GM18861 (cell line): ENCODE measurements at regions not wholly inside any gene's neighbourhood (a gene's known extent, or its start where the extent isn't known, plus 50 kb on each side); places are given as distances from the start of the nearest gene placed in this dataset.

Source experiments
- ATAC-seq: cut with Tn5 transposase; IDR thresholded peaks from one replicate; pipeline ENCODE4 v1.9.1; 2021; ENCODE audit not compliant: unreplicated experiment

DNA sequence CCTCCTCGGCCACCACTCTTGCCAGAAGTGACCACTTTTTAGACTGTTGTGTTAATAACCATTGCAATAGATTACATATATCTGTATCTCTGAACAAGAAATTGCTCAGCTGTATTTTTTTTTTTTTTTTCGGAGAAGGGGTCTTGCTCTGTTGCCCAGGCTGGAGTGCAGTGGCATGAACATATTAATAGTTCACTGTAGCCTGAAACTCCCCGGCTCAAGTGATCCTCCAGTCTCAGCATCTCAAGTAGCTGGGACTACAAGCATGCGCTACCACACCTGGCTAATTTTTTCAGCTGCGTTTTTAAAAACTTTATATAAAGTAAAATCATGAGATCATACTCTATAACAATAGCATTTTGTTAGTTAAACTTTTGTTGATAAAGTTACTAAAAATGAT, 609.0 kb downstream of the ZNF385D start:
- no peak for ATAC-seq

GRCh38 chr3:21140785-21141184, 610.2 kb downstream of the ZNF385D start:
- no peak for ATAC-seq

GRCh38 chr3:21138085-21138484, 612.9 kb downstream of the ZNF385D start:
- no peak for ATAC-seq

GRCh38 chr3:21132896-21133295, 618.1 kb downstream of the ZNF385D start:
- no peak for ATAC-seq

DNA sequence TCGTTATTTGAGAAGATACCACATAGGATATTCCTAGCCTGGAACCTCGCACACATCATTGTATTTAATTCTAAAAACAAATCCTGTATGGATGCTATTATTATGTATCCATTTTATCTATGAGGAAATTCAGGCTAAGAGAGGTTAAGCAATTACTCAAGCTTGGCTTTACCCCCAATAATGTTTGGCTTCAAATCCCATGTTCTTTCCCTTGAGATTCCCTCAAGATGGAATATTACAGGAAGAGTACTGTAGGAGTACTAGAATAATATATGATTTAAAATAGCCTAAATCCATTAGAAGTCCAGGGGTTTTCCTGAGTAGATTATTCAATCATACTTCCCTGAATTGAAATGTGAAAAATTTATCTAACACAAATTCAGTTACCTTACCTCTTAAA, 630.2 kb downstream of the ZNF385D start:
- no peak for ATAC-seq

DNA sequence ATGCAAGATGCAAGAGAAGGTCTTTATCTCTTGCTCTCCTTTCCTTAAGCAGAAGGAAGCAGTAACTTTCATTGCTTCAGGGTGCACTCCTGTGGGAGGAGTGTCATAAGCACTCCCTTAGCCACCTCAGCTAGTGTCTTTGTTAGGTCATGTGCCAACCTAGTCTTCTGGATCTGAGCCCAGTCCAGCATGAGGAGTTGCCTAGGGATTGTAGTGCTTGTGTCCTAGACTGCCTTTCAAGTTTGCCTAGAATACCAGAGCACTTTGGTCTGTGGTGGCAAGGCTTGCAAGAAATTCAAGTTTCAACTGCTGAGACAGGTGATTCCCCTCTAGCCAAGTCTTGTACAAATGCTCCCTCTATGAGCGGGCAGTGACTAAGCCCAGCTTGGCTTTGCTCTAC, 633.6 kb downstream of the ZNF385D start:
- ATAC-seq: no peak

GRCh38 chr3:21109056-21109455, 642.0 kb downstream of the ZNF385D start:
- no peak for ATAC-seq

DNA sequence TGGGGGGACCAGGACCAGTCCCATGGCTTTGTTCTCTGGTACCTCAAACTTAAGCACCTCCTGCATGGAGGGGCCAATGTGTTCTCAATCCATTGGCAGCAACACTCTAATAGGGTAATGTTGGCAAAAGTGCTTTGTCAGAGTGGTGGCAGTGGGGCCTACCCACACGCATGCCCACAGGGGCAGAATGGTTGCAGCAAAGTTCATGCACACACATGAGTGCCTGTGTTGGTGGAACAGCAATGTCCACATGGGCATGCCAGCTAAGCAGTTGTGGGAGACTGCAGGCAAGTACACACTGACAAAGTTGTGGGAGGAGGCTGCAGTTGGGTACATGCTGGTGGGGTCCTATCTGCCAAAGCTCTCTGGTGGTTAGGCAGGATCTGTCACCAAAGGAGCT, 645.2 kb downstream of the ZNF385D start:
- no peak for ATAC-seq

GRCh38 chr3:21100656-21101359, 650.2 kb downstream of the ZNF385D start:
- ATAC-seq: no peak

DNA sequence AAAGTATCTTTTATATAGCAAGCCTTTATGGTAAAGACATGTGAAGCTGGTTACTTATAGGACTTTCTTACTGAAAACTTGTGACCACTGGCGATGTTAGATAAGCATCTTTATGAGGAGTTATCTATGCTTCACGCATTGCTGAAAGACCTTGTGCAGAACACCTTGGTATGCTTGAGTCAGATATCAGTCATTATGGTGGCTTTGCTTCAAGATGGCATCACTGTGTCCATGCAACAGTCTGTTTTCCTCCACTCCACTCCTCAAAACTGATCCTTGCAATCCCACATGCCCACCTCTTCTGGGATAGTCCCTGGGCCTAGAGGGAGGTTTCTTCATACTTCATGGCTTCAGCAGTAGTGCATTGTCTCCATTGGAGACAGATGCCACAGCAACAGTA, 656.3 kb downstream of the ZNF385D start:
- no peak for ATAC-seq

- ATAC-seq: no peak
These were observed 677.4 kb downstream of the ZNF385D start for GRCh38 chr3:21073561-21073960.

DNA sequence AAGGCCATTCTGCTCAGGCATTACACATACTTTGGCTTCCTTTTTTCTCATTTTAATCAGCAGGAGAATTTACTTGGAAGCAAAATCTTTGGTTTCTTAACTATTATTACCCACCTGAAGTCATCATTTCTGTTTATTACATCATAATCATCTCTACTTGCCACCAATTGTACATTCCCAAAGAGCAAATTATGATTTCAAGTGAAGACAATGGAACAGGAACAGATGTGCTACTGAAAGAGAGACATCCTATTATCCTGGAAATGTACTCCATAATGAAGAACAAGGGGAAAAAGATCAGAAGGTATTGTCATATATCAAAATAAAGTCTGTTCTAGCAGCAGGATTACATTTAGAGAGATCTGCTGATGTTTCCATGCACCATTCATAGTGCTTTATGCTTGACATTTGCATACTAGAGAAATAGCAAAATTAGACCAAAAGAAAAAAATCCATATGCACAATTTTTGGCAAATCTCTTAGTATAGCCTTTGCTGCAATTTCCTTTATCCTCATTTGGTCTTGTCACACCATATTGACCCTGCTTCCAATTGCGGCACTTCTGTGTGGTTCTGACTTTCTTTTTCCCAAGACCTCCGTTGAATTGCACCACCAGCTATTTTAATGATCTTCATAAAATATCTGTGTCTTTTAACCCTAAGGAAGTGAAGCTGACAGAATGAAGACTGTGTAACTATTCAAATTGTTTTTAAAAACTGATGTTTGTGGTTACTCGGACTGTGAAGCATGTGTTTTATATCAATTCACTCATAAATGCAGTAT, 683.8 kb downstream of the ZNF385D start:
- ATAC-seq: no peak

DNA sequence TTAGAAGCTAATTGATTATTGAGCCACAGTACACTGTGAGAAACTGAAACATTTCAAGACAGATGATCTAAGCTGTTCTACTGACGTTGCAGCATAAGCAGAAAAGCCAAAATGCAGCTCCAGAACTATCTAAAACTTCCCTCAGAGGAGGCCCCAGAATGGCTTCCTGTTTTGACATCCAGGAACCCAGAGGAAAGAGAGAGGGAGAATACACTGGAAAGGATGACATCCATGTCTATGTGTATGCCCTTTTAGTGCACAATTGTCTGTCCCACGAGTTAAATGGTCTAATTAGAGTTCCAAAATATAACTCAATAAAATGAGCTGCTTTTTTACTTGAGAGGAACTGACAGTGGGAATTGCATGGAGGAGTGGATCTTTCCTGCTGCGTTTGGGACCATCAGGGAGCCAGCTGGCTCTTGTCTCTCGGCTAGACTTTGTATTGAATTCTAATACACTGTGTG, 688.1 kb downstream of the ZNF385D start:
- no peak for ATAC-seq

- ATAC-seq: no peak
These were observed 691.6 kb downstream of the ZNF385D start for GRCh38 chr3:21059404-21059803.

DNA sequence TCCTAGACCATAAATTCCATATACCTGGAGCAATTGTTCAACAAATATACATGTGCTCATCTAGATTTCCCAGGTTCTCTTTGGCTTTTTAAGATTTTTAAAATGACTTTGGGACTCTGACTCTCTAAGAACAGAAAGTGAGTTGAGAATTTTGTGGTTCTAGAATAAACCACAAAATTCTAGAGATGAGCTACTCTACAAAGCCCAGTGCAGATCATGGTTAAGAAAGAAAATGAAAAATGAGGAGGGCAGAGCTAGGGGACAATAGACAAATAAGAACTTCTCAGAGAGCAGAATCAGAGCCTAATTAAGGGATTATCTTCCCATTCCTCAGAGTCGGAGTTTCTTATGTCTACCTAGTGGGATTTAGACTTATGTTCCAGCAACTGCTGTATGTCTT, 694.7 kb downstream of the ZNF385D start:
- ATAC-seq: no peak

GRCh38 chr3:21055015-21055414, 696.0 kb downstream of the ZNF385D start:
- no peak for ATAC-seq

GRCh38 chr3:21054064-21054463, 696.9 kb downstream of the ZNF385D start:
- ATAC-seq: no peak

- no peak for ATAC-seq
These were observed 701.5 kb downstream of the ZNF385D start for GRCh38 chr3:21049334-21050062.

DNA sequence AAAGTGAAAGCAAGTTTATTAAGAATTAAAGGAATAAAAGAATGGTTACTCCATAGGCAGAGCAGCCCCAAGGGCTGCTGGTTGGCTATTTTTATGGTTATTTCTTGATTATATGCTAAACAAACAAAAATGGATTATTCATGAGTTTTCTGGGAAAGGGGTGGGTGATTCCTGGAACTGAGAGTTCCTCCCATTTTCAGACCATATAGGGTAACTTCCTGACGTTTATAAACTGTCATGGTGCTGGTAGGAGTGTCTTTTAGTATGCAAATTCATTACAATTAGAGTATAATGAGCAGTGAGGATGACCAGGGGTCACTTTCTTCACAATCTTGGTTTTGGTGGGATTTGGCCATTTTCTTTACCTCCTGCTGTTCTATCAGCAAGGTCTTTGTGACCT, 707.9 kb downstream of the ZNF385D start:
- ATAC-seq: no peak

DNA sequence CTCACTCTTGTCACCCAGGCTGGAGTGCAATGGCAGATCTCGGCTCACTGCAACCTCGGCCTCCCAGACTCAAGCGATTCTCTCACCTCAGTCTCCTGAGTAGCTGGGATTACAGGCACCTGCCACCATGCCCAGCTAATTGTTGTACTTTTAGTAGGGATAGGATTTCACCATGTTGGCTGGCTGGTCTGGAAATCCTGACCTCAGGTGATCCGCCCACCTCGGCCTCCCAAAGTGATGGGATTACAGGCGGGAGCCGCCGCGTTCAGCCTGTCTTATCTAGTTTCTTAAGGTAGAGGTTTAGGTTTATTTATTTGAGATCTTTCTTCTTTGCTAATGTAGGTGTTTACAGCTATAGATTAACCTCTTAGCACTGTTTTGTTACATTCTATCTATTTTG, 708.8 kb downstream of the ZNF385D start:
- no peak for ATAC-seq

DNA sequence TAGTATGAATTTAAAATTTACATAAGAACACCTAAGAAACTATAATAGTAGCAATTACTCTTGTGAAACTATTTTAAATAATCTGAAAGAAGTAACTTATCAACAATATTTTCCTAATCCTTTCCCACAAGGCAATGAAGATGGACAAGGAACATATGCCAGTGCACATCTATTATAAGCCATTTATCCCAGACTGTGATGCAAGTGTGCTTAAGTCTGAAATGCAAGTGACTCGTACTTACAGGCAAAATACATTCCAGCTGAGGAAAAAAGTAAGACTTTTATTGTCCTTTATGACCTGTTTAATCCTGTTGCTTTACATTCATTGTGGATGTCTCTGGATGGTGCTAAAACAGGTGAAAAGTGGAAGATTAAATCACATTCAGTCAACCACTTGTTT, 709.4 kb downstream of the ZNF385D start:
- ATAC-seq: no peak

GRCh38 chr3:21036888-21037287, 714.1 kb downstream of the ZNF385D start:
- no peak for ATAC-seq
